ENCODE measurements at regions not wholly inside any gene's neighbourhood (a gene's known extent, or its start where the extent isn't known, plus 50 kb on each side); places are given as distances from the start of the nearest gene placed in this dataset.

GRCh38 chr7:91690541-91691070 is 189.9 kb downstream of the MTERF1 start:
- Histone ChIP-seq H3K9me3 (ENCODE audit: low read length) (no peaks in the 10 kb centered on the region), H3K4me2 (ENCODE audit: low read length) (no peak overlapping the region), H3K9me2 (ENCODE audit: insufficient read depth, low read length) (no peaks in the 10 kb centered on the region), H3K9ac (ENCODE audit: low read length) (no peak overlapping the region), H3K79me2 (replicated peaks; ENCODE audit: insufficient read depth, low read length) (no peaks in the 10 kb centered on the region), H3K27ac (ENCODE audit: low read length) (no peak overlapping the region), H2AFZ (ENCODE audit: low read depth, low read length) (no peak overlapping the region), H3K4me3 (ENCODE audit: low read length) (no peak overlapping the region), H4K20me1 (ENCODE audit: insufficient read depth) (no peaks in the 10 kb centered on the region), H3K27me3 (ENCODE audit: insufficient read depth, low read depth, low read length) (peaks cover 3% of the 10 kb centered on the region), H3K36me3 (ENCODE audit: insufficient read depth, low read length) (no peaks in the 10 kb centered on the region), H3F3A (ENCODE audit: insufficient read depth, low read length, poor library complexity, severe bottlenecking) (no peaks in the 10 kb centered on the region)
- TF ChIP-seq MXI1 (conservative IDR thresholded peaks at IDR 0.05; ENCODE audit: poor library complexity, severe bottlenecking): no peak
- TF ChIP-seq SMC3 (conservative IDR thresholded peaks at IDR 0.05; ENCODE audit: poor library complexity): no peak
- TF ChIP-seq REST (IDR thresholded peaks at IDR 0.05; ENCODE audit: borderline replicate concordance): no peak
- TF ChIP-seq POLR2AphosphoS5 (IDR thresholded peaks at IDR 0.05): no peak
- no peak for TF ChIP-seq TAF1 (IDR thresholded peaks at IDR 0.05; ENCODE audit: low read depth)
- TF ChIP-seq RAD21 (conservative IDR thresholded peaks at IDR 0.05): no peak
- TF ChIP-seq EZH2 (IDR thresholded peaks at IDR 0.05; ENCODE audit: borderline replicate concordance, insufficient read depth, low read length, poor library complexity, severe bottlenecking): no peak
- no peak for TF ChIP-seq CTCF (IDR thresholded peaks at IDR 0.05; ENCODE audit: poor library complexity, severe bottlenecking)
- TF ChIP-seq EP300 (conservative IDR thresholded peaks at IDR 0.05; ENCODE audit: poor library complexity, severe bottlenecking): no peak

GRCh38 chr7:91691865-91692264 is 188.6 kb downstream of the MTERF1 start:
- H3K79me2 ChIP-seq (replicated peaks; ENCODE audit: insufficient read depth, low read length): no peaks in the 10 kb centered on the region
- no peak overlapping the region for H3K4me3 ChIP-seq (ENCODE audit: low read length)
- H3K9me3 ChIP-seq (ENCODE audit: low read length): no peaks in the 10 kb centered on the region
- peaks cover 3% of the 10 kb centered on the region for H3K27me3 ChIP-seq (ENCODE audit: insufficient read depth, low read depth, low read length)
- TF ChIP-seq EZH2 (IDR thresholded peaks at IDR 0.05; ENCODE audit: borderline replicate concordance, insufficient read depth, low read length, poor library complexity, severe bottlenecking) (no peak), TAF1 (IDR thresholded peaks at IDR 0.05; ENCODE audit: low read depth) (no peak), RAD21 (conservative IDR thresholded peaks at IDR 0.05) (no peak), EP300 (conservative IDR thresholded peaks at IDR 0.05; ENCODE audit: poor library complexity, severe bottlenecking) (no peak), CTCF (IDR thresholded peaks at IDR 0.05; ENCODE audit: poor library complexity, severe bottlenecking) (no peak), SMC3 (conservative IDR thresholded peaks at IDR 0.05; ENCODE audit: poor library complexity) (no peak), POLR2AphosphoS5 (IDR thresholded peaks at IDR 0.05) (no peak), REST (IDR thresholded peaks at IDR 0.05; ENCODE audit: borderline replicate concordance) (no peak), MXI1 (conservative IDR thresholded peaks at IDR 0.05; ENCODE audit: poor library complexity, severe bottlenecking) (no peak)
- no peak overlapping the region for H2AFZ ChIP-seq (ENCODE audit: low read depth, low read length)
- no peak overlapping the region for H3K9ac ChIP-seq (ENCODE audit: low read length)
- H3K27ac ChIP-seq (ENCODE audit: low read length): no peak overlapping the region
- H3K9me2 ChIP-seq (ENCODE audit: insufficient read depth, low read length): no peaks in the 10 kb centered on the region
- no peaks in the 10 kb centered on the region for H4K20me1 ChIP-seq (ENCODE audit: insufficient read depth)
- H3K4me2 ChIP-seq (ENCODE audit: low read length): no peak overlapping the region
- H3F3A ChIP-seq (ENCODE audit: insufficient read depth, low read length, poor library complexity, severe bottlenecking): no peaks in the 10 kb centered on the region
- H3K36me3 ChIP-seq (ENCODE audit: insufficient read depth, low read length): no peaks in the 10 kb centered on the region

All from neural cell (in vitro differentiated cells).